ENCODE measurements at regions not wholly inside any gene's neighbourhood (a gene's known extent, or its start where the extent isn't known, plus 50 kb on each side); places are given as distances from the start of the nearest gene placed in this dataset.

DNA sequence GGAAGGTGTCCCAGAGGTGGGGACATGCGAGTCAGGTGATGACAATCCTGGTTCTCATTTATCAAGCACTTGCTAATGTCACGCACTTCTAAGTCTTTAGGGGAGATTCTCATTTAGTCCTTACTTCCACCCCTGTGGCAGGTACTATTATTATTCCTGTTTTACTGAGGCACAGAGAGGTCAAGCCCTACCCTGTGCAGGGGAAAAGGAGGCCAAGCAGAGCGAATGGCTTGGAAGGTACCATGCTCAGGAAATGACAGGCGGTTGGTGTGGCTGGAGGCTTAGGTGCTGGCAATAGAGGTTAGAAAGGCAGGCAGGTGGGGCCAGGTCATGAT, 268.9 kb downstream of the UACA start:
- TF ChIP-seq CTCF (IDR thresholded peaks at IDR 0.05): no peak
- DNase-seq (no peak), FAIRE-seq (no peak), ATAC-seq (no peak)
- WGBS, 2 donors: 78 to 89% methylated on average over 4 of the region's 4 CpGs
- intact Hi-C loops (cut with DNase I): no loop called here
- Histone ChIP-seq H3K9me3 (no peaks in the 10 kb centered on the region), H3K36me3 (no peaks in the 10 kb centered on the region), H3K4me3 (no peak overlapping the region), H3K27me3 (no peaks in the 10 kb centered on the region), H3K4me1 (peaks cover 0 to 8% (median 0%) of the 10 kb centered on the region in 3 donors), H3K27ac (peak overlapping the region in 1 of 4 donors; percentile 8)

- 71 to 72% methylated on average over 13 of the region's 13 CpGs for WGBS, 2 donors
- FAIRE-seq (no peak), DNase-seq (no peak), ATAC-seq (peak in 2 of 4 donors; percentile 22 to 28)
- peaks cover 0 to 8% (median 0%) of the 10 kb centered on the region in 3 donors for H3K4me1 ChIP-seq
- H3K27ac ChIP-seq: no peak overlapping the region
- H3K4me3 ChIP-seq: no peak overlapping the region
- no peaks in the 10 kb centered on the region for H3K36me3 ChIP-seq
- H3K9me3 ChIP-seq: no peaks in the 10 kb centered on the region
- no peaks in the 10 kb centered on the region for H3K27me3 ChIP-seq
- intact Hi-C loops (cut with DNase I): no loop called here
- no peak for TF ChIP-seq CTCF (IDR thresholded peaks at IDR 0.05)
These were observed 269.4 kb downstream of the UACA start for GRCh38 chr15:70493787-70494516.

- TF ChIP-seq CTCF (IDR thresholded peaks at IDR 0.05): no peak
- DNase-seq (no peak), FAIRE-seq (no peak), ATAC-seq (no peak)
- H3K4me3 ChIP-seq: no peak overlapping the region
- H3K9me3 ChIP-seq: no peaks in the 10 kb centered on the region
- no peaks in the 10 kb centered on the region for H3K27me3 ChIP-seq
- intact Hi-C loops (cut with DNase I): no loop called here
- H3K36me3 ChIP-seq: no peaks in the 10 kb centered on the region
- WGBS, 2 donors: 93 to 95% methylated on average over 1 of the region's 1 CpG
- peaks cover 0 to 8% (median 0%) of the 10 kb centered on the region in 3 donors for H3K4me1 ChIP-seq
- no peak overlapping the region for H3K27ac ChIP-seq
These were observed 270.0 kb downstream of the UACA start for GRCh38 chr15:70493376-70493775.

DNA sequence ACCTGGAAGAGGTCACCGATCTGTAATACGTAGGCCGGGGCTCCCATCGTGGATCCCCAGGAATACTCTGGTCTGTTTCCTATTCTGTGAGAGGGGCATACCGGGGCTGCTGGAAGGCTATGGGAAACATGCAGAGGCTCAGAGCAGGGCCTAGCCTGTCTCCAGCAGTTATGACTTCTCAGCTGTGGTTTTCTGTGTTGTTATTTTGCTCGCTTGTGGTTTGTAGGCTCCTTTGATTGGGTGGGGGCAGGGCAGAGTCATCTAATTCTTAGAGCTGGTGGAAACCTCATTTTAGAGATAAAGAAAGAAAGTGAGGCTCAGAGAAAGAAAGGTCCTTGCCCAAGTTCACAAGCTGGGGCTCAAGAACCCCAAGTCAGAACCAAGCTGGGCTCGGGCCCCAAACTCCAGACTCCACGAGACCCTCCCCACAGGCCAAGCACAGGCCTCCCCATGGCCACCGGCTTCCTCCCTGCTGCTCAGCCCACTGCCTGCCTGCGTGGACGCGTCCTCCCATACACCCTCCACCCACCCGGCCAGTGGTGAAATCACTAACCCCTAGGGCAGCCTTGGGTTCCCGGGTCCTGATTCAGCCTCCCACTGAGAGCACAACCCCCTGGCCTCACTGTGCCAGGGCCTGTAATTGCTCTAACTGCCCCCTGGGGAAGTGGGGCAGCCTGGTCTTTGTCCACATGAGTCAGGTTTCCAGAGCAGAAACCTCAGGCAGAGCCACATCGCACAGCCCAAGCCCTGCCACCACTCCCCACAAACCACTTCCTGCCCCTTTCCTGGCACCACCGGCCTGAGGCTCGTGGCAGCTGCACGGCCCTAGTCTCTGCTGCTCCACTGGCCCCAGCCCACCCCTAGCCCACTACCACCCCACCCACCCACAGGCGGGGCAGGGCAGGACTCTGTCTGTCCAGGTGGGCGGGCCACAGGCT, 270.8 kb downstream of the UACA start:
- FAIRE-seq (no peak), DNase-seq (peak in 1 of 6 donors; percentile 55), ATAC-seq (peak in 3 of 4 donors; percentile 49 to 71 (median 69))
- peak overlapping the region in 1 of 4 donors; percentile 6 for H3K27ac ChIP-seq
- peaks cover 0 to 8% (median 0%) of the 10 kb centered on the region in 3 donors for H3K4me1 ChIP-seq
- H3K36me3 ChIP-seq: no peaks in the 10 kb centered on the region
- no peak for TF ChIP-seq CTCF (IDR thresholded peaks at IDR 0.05)
- intact Hi-C loops (cut with DNase I): no loop called here
- 79 to 82% methylated on average over 20 of the region's 20 CpGs for WGBS, 2 donors
- no peaks in the 10 kb centered on the region for H3K27me3 ChIP-seq
- H3K4me3 ChIP-seq: no peak overlapping the region
- H3K9me3 ChIP-seq: no peaks in the 10 kb centered on the region
